Progenitor cell of endocrine pancreas (in vitro differentiated cells): ENCODE measurements at regions not wholly inside any gene's neighbourhood (a gene's known extent, or its start where the extent isn't known, plus 50 kb on each side); places are given as distances from the start of the nearest gene placed in this dataset.

Source experiments
- DNase-seq: peaks from one replicate; pipeline ENCODE4 v3.0.0; 2021; ENCODE audit warnings: low spot score; ENCODE audit not compliant: unreplicated experiment
- H3K27ac Mint-ChIP-seq: 2 replicates; pipeline ENCODE4 v1.8.0; 2021; ENCODE audit warnings: mild to moderate bottlenecking, moderate library complexity, mixed read lengths
- H3K27me3 Mint-ChIP-seq: 2 replicates; pipeline ENCODE4 v1.8.0; 2021; ENCODE audit warnings: mixed read lengths
- H3K36me3 Mint-ChIP-seq: 2 replicates; pipeline ENCODE4 v1.8.0; 2022; ENCODE audit warnings: mixed read lengths; ENCODE audit not compliant: insufficient read depth
- H3K4me1 Mint-ChIP-seq: 2 replicates; pipeline ENCODE4 v1.8.0; 2021; ENCODE audit warnings: low read depth, mixed read lengths
- H3K4me3 Mint-ChIP-seq: 2 replicates; pipeline ENCODE4 v1.8.0; 2021; ENCODE audit warnings: low read depth, mild to moderate bottlenecking, moderate library complexity, mixed read lengths
- H3K9me3 Mint-ChIP-seq: 2 replicates; pipeline ENCODE4 v1.8.0; 2021; ENCODE audit warnings: low read depth, mixed read lengths
- TF ChIP-seq, protein P1 (sequence below): fragments of 200-600 bp; sonication (generic); IDR thresholded peaks from one replicate; pipeline ENCODE4 v1.5.0; 2021; ENCODE audit warnings: antibody characterized with exemption, mild to moderate bottlenecking; ENCODE audit not compliant: unreplicated experiment

DNA sequence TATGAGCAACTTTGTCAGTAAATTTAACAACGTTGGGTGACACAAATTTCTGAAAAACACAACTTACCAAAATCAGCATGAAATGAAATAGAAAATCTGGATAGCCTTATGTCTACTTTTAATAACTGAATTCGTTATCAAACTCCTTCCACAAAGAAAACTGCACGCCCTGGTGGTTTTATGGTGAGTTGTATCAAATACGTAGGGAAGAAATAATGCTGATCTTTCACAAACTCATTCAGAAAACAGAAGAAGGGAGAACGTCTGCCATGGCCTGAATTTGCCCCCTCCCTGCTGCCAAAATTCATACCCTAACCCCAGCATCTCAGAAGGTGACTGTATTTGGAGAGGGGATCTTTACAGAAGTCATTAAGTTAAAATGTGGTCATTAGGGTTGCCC is 50.0 kb upstream of the COL18A1 start:
- TF ChIP-seq, protein P1, sequence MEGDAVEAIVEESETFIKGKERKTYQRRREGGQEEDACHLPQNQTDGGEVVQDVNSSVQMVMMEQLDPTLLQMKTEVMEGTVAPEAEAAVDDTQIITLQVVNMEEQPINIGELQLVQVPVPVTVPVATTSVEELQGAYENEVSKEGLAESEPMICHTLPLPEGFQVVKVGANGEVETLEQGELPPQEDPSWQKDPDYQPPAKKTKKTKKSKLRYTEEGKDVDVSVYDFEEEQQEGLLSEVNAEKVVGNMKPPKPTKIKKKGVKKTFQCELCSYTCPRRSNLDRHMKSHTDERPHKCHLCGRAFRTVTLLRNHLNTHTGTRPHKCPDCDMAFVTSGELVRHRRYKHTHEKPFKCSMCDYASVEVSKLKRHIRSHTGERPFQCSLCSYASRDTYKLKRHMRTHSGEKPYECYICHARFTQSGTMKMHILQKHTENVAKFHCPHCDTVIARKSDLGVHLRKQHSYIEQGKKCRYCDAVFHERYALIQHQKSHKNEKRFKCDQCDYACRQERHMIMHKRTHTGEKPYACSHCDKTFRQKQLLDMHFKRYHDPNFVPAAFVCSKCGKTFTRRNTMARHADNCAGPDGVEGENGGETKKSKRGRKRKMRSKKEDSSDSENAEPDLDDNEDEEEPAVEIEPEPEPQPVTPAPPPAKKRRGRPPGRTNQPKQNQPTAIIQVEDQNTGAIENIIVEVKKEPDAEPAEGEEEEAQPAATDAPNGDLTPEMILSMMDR, result no peak
- Mint-ChIP-seq H3K4me1 (peaks cover 45% of the 10 kb centered on the region), H3K27ac (peak overlapping the region; percentile 58), H3K36me3 (no peaks in the 10 kb centered on the region), H3K9me3 (no peaks in the 10 kb centered on the region), H3K4me3 (no peak overlapping the region), H3K27me3 (no peaks in the 10 kb centered on the region)
- no peak for DNase-seq
